ENCODE measurements at regions not wholly inside any gene's neighbourhood (a gene's known extent, or its start where the extent isn't known, plus 50 kb on each side); places are given as distances from the start of the nearest gene placed in this dataset.

DNA sequence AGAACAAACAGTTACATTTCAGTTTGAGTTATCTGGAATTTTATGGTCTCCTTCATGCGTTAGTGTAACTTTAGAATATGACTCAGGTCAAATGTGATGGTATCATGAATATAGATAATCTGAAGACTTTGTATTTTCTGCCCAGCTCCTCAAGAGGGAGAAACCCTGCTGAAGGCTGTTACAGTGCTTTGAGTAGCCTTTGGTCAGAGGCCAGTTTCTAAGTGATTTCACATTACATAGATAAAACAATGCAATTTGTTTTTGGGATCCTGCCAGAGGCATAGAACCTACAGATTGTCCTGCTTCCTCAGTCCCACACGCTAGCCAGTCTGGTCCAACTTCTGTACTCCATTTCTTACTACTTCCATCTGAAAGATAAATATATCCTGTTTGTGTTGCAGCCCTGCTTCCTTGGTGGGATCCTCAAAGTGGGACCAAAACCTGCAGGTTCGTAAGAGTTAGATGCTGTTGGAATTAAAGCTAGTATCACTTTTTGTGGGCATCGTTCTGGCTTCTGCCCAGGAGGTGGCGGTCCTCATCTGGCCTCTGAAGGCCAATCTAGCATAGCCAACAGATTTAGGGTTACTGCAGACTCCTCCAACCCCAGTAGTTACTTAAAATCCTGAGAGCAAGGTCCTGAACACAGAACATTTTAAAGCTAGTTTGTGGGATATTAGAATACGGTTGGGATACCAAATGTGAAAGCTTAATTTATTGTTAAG, 645.8 kb upstream of the USP24 start:
- TF ChIP-seq EZH2 (IDR thresholded peaks at IDR 0.05; ENCODE audit: insufficient read depth, poor library complexity, severe bottlenecking) = no peak
- no peak for TF ChIP-seq EZH2phosphoT487 (IDR thresholded peaks at IDR 0.05; ENCODE audit: insufficient read depth, low read depth)
